ENCODE measurements at regions not wholly inside any gene's neighbourhood (a gene's known extent, or its start where the extent isn't known, plus 50 kb on each side); places are given as distances from the start of the nearest gene placed in this dataset.
"Not testable (repeated sequence)": the region's sequence is repeated elsewhere in the genome, so short reads cannot be mapped to it uniquely, and the experiment has no call there.

DNA sequence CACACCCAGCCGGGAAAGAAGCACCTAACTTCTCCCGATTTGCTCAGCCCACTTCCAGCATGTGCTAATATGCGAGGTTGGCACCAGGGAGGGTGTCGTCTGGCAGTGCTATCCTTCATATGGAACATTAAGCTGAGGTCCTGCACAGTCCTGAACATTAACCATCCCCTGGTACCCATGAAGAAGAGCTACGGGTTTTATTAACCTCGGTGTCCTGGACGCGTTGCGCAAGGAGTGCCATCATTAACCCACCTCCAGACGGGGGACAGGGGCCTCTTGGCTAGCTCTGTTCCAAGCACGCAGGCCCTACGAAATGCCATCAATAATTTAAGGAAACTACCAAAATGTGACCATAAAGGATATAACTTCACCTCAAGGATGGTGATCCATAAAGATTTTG is 193.5 kb downstream of the MAF start:
- no peak for DNase-seq (ENCODE audit: low read depth)

DNA sequence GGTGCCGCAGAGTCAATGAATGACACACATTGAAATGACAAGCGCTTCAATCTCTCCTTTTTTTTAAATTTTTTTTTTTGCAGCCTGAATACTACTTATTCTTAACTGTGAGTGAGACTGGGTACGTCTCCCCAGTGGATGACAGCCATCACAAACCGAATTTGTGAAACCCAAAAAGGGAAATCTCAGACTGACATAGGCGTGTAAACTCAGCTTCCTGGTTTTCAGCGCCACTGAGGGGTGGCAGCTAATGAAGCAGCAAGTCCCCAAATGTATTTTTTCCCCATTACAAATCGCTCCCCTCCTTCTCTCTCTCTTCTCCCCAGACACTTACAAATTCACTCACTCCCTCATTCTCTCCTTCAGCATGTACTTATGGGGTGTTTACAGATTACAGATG is 196.0 kb downstream of the MAF start:
- no peak for DNase-seq (ENCODE audit: low read depth)

DNA sequence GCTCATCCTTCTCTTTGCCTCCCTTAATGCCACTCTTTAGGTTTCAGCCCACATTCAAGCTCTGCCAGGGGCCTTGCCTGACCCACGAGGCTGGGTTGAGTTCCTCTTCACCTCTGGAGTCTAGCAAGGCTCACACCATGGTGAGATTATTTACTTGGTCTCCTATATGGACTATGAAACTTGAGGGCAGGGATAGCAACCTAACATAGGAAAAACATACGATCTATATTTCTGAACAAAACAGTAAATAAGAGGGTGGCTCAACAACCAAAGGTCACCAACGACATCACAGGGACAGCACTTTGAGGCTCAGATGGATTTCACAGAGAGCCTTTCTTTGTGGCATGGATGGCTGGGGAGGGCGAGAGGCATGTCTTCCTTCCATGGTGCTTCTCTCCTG is 197.0 kb downstream of the MAF start:
- no peak for DNase-seq (ENCODE audit: low read depth)

DNA sequence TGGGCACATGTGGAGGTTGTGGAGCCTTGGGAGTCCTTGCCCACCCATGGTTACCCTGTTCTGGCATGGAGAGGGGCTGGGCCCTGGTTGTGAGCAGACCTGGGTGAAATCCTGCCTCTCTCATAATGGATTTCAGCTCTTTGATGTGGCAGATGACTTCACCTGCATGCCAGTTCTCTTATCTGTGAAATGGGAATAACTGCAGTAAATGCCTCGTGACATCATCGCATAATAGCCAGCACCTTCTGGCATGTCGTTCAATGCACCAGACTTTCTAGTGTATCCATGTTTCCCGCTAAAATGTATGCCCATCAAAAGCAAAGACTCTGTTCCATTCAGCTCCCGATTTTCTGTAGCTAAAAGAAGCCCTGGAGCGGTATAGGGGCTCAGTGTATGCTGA is 197.6 kb downstream of the MAF start:
- DNase-seq (ENCODE audit: low read depth), result no peak

- DNase-seq (ENCODE audit: low read depth), result no peak
These were observed 198.2 kb downstream of the MAF start for GRCh38 chr16:79402356-79402755.

GRCh38 chr16:79401782-79402181 is 198.8 kb downstream of the MAF start:
- no peak for DNase-seq (ENCODE audit: low read depth)

GRCh38 chr16:79401157-79401556 is 199.4 kb downstream of the MAF start:
- DNase-seq (ENCODE audit: low read depth), result no peak

DNA sequence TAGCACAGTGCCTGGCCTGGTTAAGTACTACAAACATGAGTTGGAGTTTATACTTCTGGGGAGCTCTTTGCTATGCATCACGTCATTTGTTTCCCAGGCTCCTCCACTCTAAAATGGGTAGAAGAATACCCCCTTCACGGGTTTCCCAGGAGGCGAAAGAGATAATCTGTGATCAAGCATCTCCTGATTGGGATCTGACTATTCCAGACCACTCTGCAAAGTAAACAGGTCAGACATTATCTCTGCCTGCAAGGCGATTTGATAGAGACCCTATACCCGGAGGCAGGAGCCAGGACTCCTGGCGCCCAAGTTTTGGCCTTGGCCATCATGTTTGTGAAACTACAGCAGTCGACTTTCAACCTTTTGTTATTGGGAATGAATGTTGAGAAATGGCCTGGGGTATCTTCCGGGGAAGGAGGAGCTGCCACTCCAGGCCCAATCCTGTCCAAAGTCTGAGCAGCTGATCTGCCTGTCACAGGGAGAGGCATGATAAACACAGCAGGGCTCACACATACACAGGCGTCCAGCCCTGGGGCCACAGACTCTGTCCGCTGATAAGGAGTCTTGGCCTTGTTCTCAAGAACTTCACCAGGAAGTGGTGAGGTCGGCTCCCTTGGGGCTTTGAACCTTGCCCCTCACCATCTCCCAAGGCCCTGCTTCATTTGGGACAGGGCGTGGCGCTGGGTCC is 199.9 kb downstream of the MAF start:
- no peak for DNase-seq (ENCODE audit: low read depth)

- no peak for DNase-seq (ENCODE audit: low read depth)
These were observed 204.9 kb downstream of the MAF start for GRCh38 chr16:79395591-79395990.

- no peak for DNase-seq (ENCODE audit: low read depth)
These were observed 206.3 kb downstream of the MAF start for GRCh38 chr16:79394206-79394605.

DNA sequence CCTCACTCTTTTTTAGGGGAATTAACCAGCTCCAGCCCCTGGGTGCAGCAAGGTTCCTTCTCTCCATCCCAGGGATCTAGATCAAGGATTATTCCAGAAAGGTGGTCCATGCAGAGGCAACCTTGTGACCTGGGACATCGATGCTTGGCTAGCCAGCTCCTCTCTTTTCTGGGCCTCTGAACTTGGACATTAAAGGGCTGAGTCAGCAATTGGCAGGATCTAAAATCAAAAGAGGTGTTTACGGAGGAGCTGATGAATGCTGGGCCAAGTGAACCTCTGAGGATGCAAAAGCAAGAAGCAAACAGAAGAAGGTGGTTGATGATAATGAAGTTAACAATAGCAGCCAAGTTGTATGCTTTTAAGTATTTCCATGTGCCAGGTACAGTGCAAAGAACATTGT is 207.0 kb downstream of the MAF start:
- no peak for DNase-seq (ENCODE audit: low read depth)

DNA sequence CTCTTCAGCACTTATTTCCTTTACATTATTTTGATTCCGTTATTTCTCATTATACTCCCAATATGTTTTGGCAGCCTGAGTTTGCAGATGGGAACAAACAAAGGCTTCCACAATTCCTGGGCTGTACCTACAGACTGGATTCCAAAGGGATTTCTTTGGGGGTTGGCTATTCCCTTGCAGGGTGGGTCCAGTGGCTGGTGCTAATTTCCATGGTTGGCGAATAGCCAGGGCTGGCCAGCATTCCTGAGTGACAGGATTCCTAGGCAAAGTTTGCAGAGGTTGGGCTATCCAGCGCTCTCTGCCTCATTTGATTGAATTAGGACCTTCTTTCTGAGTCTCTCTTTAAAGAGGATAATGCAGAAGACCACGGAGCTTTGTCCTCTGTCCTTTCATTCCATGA is 207.4 kb downstream of the MAF start:
- DNase-seq (ENCODE audit: low read depth), result no peak

GRCh38 chr16:79392081-79392480 is 208.5 kb downstream of the MAF start:
- DNase-seq (ENCODE audit: low read depth), result no peak

GRCh38 chr16:79391395-79391794 is 209.1 kb downstream of the MAF start:
- no peak for DNase-seq (ENCODE audit: low read depth)

DNA sequence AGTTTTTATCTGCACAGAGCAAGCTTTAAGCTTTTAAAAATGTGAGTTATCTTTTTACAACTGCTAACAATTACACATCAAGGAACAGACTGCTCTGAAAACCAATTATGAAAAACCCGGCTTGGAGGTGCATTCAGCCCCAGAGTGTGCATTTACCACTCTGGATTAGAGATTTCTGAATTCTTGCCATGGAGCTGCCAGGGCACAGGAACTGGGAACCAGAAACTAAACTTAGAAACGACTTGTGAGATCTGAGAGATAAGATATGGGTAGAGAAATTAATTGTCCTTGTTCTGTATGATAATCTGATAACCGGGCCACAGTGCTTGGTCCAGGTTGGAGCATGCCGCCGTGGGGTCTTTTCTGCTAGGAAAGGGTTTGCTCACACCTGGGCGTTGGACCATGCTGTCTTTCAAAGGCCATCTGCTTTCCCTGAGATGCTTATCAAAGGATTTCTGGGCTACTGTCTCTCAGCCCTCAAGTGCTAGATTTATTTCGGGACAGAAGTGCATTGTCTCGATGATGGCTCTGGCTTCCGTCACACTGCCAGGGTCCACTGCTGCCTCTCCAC is 210.0 kb downstream of the MAF start:
- DNase-seq (ENCODE audit: low read depth), result no peak

DNA sequence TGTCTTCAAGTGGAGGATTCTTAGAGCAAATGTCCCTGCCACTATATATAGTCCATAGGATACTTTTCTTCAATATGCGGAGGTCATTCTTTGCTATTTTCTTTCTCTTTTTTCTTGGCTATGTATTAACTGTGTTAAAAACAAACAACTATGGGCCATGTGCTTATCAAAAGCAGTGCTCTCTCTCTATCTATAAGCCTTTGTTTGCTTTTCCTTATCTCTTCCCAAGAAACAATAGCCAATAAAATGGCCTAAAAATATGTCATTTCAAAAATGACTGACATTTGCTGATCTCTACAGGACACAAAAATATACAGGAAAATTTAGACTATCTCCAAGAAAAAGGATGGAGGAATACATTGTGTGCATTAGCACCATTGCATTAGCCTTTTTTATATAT is 212.1 kb downstream of the MAF start:
- DNase-seq (ENCODE audit: low read depth), result no peak

- DNase-seq (ENCODE audit: low read depth), result no peak
These were observed 214.2 kb downstream of the MAF start for GRCh38 chr16:79386299-79386698.

DNA sequence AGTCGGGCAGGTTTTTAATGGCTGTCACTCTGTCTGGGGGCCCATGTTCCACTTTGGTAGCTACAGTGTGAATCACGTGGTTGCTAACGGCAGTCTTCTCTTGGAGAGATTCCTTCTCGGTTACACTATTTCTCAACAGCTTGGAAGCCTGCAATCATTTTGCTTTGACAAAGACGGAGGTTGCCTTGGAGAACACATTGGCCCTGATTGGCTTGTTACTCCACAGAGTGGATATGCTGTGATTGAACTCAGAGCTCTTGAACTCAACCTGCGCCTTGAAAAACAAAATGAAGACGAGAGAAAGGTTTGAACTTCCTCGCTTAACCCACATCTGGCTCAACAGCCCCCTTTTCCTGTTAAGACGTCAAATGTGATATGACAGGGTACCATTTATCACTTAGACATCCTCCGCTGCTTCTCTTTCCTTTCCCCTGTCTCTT is 218.9 kb downstream of the MAF start:
- DNase-seq (ENCODE audit: low read depth), result no peak

DNA sequence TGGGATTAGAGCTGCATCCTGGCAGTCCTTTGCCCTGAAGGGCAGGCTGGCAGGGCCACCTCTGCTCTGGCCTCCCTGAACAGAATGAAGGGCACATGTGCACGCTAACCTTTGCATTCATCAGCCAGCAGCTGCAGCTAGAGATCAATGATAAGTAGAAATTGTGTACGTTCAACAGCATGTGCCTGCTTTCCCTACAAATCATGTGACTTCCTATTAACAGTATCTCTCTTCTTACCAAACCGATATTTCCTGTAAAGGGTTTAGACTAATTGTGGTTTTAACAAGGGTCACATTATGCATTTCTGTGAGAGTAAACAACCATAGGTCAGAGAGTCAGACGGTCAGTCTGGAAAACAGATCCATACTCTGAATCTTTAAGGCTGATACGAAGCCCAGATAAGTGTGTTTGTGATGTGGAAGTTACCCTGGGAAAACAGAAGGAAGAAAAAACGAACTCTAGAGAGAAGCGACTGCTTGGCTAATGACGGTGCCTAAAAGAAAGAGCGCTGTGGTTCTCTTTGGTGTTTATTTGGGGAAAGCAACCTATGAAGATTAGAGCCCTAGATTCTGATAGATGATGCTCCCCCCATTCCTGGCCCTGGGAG is 219.4 kb downstream of the MAF start:
- no peak for DNase-seq (ENCODE audit: low read depth)

- DNase-seq (ENCODE audit: low read depth), result no peak
These were observed 221.4 kb downstream of the MAF start for GRCh38 chr16:79379095-79379494.

GRCh38 chr16:79377082-79377481 is 223.5 kb downstream of the MAF start:
- not testable (repeated sequence) for DNase-seq (ENCODE audit: low read depth)

GRCh38 chr16:79375351-79375750 is 225.2 kb downstream of the MAF start:
- no peak for DNase-seq (ENCODE audit: low read depth)

GRCh38 chr16:79372503-79373184 is 227.9 kb downstream of the MAF start:
- peak; percentile 26 for DNase-seq (ENCODE audit: low read depth)
